Endothelial cell of umbilical vein (primary cell): ENCODE measurements at regions not wholly inside any gene's neighbourhood (a gene's known extent, or its start where the extent isn't known, plus 50 kb on each side); places are given as distances from the start of the nearest gene placed in this dataset.

ENCODE experiments used
- BruUV-seq: library from RNA; stranded (reverse); fragments of 400-500 nt; replicated peaks from 2 replicates; lab custom pipeline; 2021; lab: Mats Ljungman, UMichigan
- CTCF ChIA-PET: fragments of 300-600, 350-600 bp; sonication (Branson Sonifier 250); formaldehyde crosslinking; loops from one replicate; lab custom pipeline; 2021; ENCODE audit warnings: antibody characterized with exemption, inconsistent platforms; lab: Charles Lee
- POLR2A ChIA-PET: fragments of 300-600, 350-600 bp; sonication (Branson Sonifier 250); formaldehyde crosslinking; loops from one replicate; lab custom pipeline; 2021; ENCODE audit warnings: antibody characterized with exemption, inconsistent platforms; lab: Charles Lee
- DNase-seq: peaks from one replicate; pipeline ENCODE4 v3.0.0-alpha.2; 2011; ENCODE audit warnings: low read depth, low spot score
- FAIRE-seq: peaks from 2 replicates; lab custom pipeline; 2011; peaks lifted over from hg19 to GRCh38; lab: Jason Lieb, UNC
- H2AFZ ChIP-seq: 2 replicates; pipeline ENCODE4 v1.6.0; 2012; ENCODE audit warnings: low read depth, low read length, control low read depth, inconsistent platforms
- H3K27ac ChIP-seq: 2 replicates; pipeline ENCODE4 v1.5.1; 2011; ENCODE audit warnings: low read depth, mild to moderate bottlenecking, control low read depth, low read length, moderate library complexity; ENCODE audit not compliant: insufficient read depth
- H3K27me3 ChIP-seq, 2 experiments: 2 replicates each; pipeline versions ENCODE4 v1.6.0 to v1.6.1; 2011; ENCODE audit warnings: low read length in 2 of 2, mixed read lengths in 1 of 2; ENCODE audit not compliant: control insufficient read depth in 2 of 2, insufficient read depth in 2 of 2
- H3K36me3 ChIP-seq, 2 experiments: 2 replicates in 1 of 2; 3 replicates in 1 of 2; pipeline ENCODE4 v1.5.1; 2011; ENCODE audit warnings: low read length in 2 of 2, mild to moderate bottlenecking in 1 of 2, moderate library complexity in 1 of 2; ENCODE audit not compliant: control insufficient read depth in 2 of 2, insufficient read depth in 2 of 2; ENCODE audit errors: extremely low read depth in 1 of 2
- H3K4me1 ChIP-seq: 3 replicates; pipeline ENCODE4 v1.5.1; 2011; ENCODE audit warnings: mild to moderate bottlenecking, low read length; ENCODE audit not compliant: control insufficient read depth, insufficient read depth; ENCODE audit errors: extremely low read depth
- H3K4me2 ChIP-seq: 2 replicates; pipeline ENCODE4 v1.6.1; 2011; ENCODE audit warnings: low read length, control low read depth, mixed read lengths; ENCODE audit not compliant: insufficient read depth
- H3K4me3 ChIP-seq, 3 experiments: fragments of 200-600 bp in 1 of 3; sonication (generic), shearing (Covaris generic) in 1 of 3; replicated peaks in 1 of 3; 2 replicates each; pipeline ENCODE4 v1.5.1; 2011 to 2016; ENCODE audit warnings: control low read depth in 3 of 3, low read length in 3 of 3, mild to moderate bottlenecking in 2 of 3, inconsistent platforms in 1 of 3, low read depth in 1 of 3, moderate library complexity in 1 of 3; ENCODE audit not compliant: insufficient read depth in 1 of 3
- H3K79me2 ChIP-seq: 2 replicates; pipeline ENCODE4 v1.6.0; 2012; ENCODE audit warnings: low read length, inconsistent platforms; ENCODE audit not compliant: control insufficient read depth, insufficient read depth
- H3K9ac ChIP-seq: replicated peaks from 2 replicates; pipeline ENCODE3; 2011; ENCODE audit warnings: low read length, control low read depth; ENCODE audit not compliant: insufficient read depth; ENCODE audit errors: extremely low read depth
- H3K9me1 ChIP-seq: replicated peaks from 3 replicates; pipeline ENCODE4 v1.6.0; 2011; ENCODE audit warnings: mild to moderate bottlenecking, low read length; ENCODE audit not compliant: control insufficient read depth, insufficient read depth; ENCODE audit errors: extremely low read depth
- H3K9me3 ChIP-seq: replicated peaks from 2 replicates; pipeline ENCODE4 v1.5.1; 2012; ENCODE audit warnings: low read length, inconsistent platforms; ENCODE audit not compliant: control insufficient read depth, insufficient read depth
- H4K20me1 ChIP-seq: replicated peaks from 2 replicates; pipeline ENCODE3; 2011; ENCODE audit warnings: mild to moderate bottlenecking, low read length; ENCODE audit not compliant: control insufficient read depth, insufficient read depth; ENCODE audit errors: extremely low read depth
- EZH2 ChIP-seq: IDR thresholded peaks from 2 replicates; pipeline ENCODE4 v1.6.1; 2012; ENCODE audit warnings: borderline replicate concordance, low read depth, mild to moderate bottlenecking, moderate library complexity, low read length, inconsistent platforms; ENCODE audit not compliant: severe bottlenecking
- FOS ChIP-seq: IDR thresholded peaks from 2 replicates; pipeline ENCODE4 v1.6.1; 2011; ENCODE audit warnings: mild to moderate bottlenecking, low read length, moderate library complexity, borderline replicate concordance; ENCODE audit not compliant: insufficient read depth
- GATA2 ChIP-seq: IDR thresholded peaks from 2 replicates; pipeline ENCODE4 v1.7.0; 2011; ENCODE audit warnings: low read depth, mild to moderate bottlenecking, moderate library complexity, mixed read lengths, low read length; ENCODE audit not compliant: insufficient read length, insufficient read depth
- JUN ChIP-seq: IDR thresholded peaks from 2 replicates; pipeline ENCODE4 v1.6.1; 2011; ENCODE audit warnings: borderline replicate concordance, low read depth; ENCODE audit not compliant: insufficient read length, insufficient read depth
- MYC ChIP-seq: IDR thresholded peaks from one replicate; pipeline ENCODE4 v1.6.1; 2011; ENCODE audit warnings: mild to moderate bottlenecking, low read depth, low read length
- POLR2A ChIP-seq: IDR thresholded peaks from 2 replicates; pipeline ENCODE4 v1.6.1; 2012; ENCODE audit warnings: low read depth, mild to moderate bottlenecking, control low read depth, low read length
- POLR2AphosphoS5 ChIP-seq: IDR thresholded peaks from 2 replicates; pipeline ENCODE4 v1.6.1; 2012; ENCODE audit warnings: low read depth, mild to moderate bottlenecking, control low read depth, low read length, moderate library complexity; ENCODE audit not compliant: insufficient read depth
- dilution Hi-C: fragments of 300-500 bp; cut with MboI; formaldehyde crosslinking; loops from one replicate; pipeline ENCODE4 v1.15.0; 2019; ENCODE audit warnings: low sequenced_read_pairs; ENCODE audit not compliant: extremely low pct_ligation_motif_present
- intact Hi-C: fragments of 100-400 bp; cut with micrococcal nuclease; formaldehyde crosslinking; loops from one replicate; pipeline ENCODE4 v1.10.0; 2022
- TF ChIP-seq, protein P1 (sequence below), 2 donors: IDR thresholded peaks; 1 replicate in 1 of 2; 2 replicates in 1 of 2; pipeline ENCODE4 v1.5.1; 2011; ENCODE audit warnings: low read length in 2 of 2, mild to moderate bottlenecking in 2 of 2, moderate library complexity in 2 of 2, control low read depth in 1 of 2, inconsistent platforms in 1 of 2, low read depth in 1 of 2; ENCODE audit not compliant: insufficient read depth in 1 of 2; ENCODE audit errors: extremely low read depth in 1 of 2
- TF ChIP-seq, protein P2 (sequence below): IDR thresholded peaks from 2 replicates; pipeline ENCODE4 v1.6.1; 2011; ENCODE audit not compliant: insufficient read depth, insufficient read length

DNA sequence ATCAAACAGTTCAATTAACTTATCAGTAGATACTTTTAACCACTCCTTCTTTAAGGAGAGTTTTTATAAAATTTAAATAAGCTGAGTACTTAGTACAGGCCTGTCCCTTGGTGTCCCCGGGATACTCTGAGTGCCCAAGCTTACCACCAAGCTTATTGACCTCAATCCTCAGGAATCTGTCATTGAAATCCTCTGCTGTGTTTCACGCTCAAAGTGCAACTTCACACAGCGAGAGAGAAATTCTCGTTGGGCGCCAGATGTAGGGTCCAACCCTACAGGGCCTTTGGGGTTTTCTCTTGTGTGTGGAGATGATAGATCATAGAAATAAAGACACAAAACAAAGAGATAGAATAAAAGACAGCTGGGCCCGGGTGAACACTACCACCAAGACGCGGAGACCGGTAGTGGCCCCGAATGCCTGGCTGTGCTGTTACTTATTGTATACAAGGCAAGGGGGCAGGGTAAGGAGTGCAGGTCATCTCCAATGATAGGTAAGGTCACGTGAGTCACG, 65.3 kb upstream of the ARL4D start:
- TF ChIP-seq POLR2A (no peak), POLR2AphosphoS5 (no peak), JUN (no peak), EZH2 (no peak), MYC (no peak), GATA2 (no peak), FOS (no peak)
- TF ChIP-seq, protein P1, sequence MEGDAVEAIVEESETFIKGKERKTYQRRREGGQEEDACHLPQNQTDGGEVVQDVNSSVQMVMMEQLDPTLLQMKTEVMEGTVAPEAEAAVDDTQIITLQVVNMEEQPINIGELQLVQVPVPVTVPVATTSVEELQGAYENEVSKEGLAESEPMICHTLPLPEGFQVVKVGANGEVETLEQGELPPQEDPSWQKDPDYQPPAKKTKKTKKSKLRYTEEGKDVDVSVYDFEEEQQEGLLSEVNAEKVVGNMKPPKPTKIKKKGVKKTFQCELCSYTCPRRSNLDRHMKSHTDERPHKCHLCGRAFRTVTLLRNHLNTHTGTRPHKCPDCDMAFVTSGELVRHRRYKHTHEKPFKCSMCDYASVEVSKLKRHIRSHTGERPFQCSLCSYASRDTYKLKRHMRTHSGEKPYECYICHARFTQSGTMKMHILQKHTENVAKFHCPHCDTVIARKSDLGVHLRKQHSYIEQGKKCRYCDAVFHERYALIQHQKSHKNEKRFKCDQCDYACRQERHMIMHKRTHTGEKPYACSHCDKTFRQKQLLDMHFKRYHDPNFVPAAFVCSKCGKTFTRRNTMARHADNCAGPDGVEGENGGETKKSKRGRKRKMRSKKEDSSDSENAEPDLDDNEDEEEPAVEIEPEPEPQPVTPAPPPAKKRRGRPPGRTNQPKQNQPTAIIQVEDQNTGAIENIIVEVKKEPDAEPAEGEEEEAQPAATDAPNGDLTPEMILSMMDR (IDR thresholded peaks at IDR 0.05; ENCODE audit: extremely low read depth in 1 of 2, insufficient read depth in 1 of 2, low read depth in 1 of 2, low read length in 2 of 2) = no peak
- TF ChIP-seq, protein P2, sequence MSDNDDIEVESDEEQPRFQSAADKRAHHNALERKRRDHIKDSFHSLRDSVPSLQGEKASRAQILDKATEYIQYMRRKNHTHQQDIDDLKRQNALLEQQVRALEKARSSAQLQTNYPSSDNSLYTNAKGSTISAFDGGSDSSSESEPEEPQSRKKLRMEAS = no peak
- intact Hi-C loops = no loop called here
- H3K9me3 ChIP-seq = no peaks in the 10 kb centered on the region
- H3K27ac ChIP-seq = no peak overlapping the region
- H3K4me2 ChIP-seq = no peak overlapping the region
- FAIRE-seq = no peak
- no peaks in the 10 kb centered on the region for H4K20me1 ChIP-seq
- no TSS peak for BruUV-seq
- CTCF ChIA-PET = interaction anchor here (1.1 to 2.5 kb wide), 6 partner anchors 8 to 309 kb away, joined by 4 to 12 read pairs (median 7); partner anchors contain the start of genes RND2 and TMEM106A
- no peak overlapping the region for H3K4me3 ChIP-seq
- H3K9ac ChIP-seq = no peak overlapping the region
- H3K27me3 ChIP-seq = no peaks in the 10 kb centered on the region
- no peaks in the 10 kb centered on the region for H3K36me3 ChIP-seq
- H3K9me1 ChIP-seq = no peaks in the 10 kb centered on the region
- dilution Hi-C loops = no loop called here
- no peaks in the 10 kb centered on the region for H3K79me2 ChIP-seq
- H3K4me1 ChIP-seq = no peaks in the 10 kb centered on the region
- H2AFZ ChIP-seq = no peak overlapping the region
- DNase-seq = no peak
- POLR2A ChIA-PET = interaction anchor here (1.7 kb wide), 1 partner anchor 28 kb away, joined by 6 read pairs; no protein-coding TSS in a partner anchor
